ENCODE measurements at regions not wholly inside any gene's neighbourhood (a gene's known extent, or its start where the extent isn't known, plus 50 kb on each side); places are given as distances from the start of the nearest gene placed in this dataset.

- no peak overlapping the region for H3K27ac ChIP-seq (ENCODE audit: low read depth in 2 of 2, low read length in 2 of 2)
- H3K4me1 ChIP-seq (ENCODE audit: control insufficient read depth in 2 of 3, insufficient read depth in 2 of 3, low read depth in 1 of 3, low read length in 3 of 3), result peaks cover 2 to 10% (median 8%) of the 10 kb centered on the region in 3 donors
- H3K9me3 ChIP-seq (ENCODE audit: control insufficient read depth in 2 of 3, insufficient read depth in 1 of 3, low read length in 3 of 3), result no peaks in the 10 kb centered on the region
- no peaks in the 10 kb centered on the region for H3K36me3 ChIP-seq (ENCODE audit: control insufficient read depth in 2 of 3, insufficient read depth in 3 of 3, low read length in 3 of 3)
- no peak for TF ChIP-seq CTCF (IDR thresholded peaks at IDR 0.05; ENCODE audit: borderline replicate concordance, extremely low read depth, insufficient read depth)
- no peak overlapping the region for H3K4me3 ChIP-seq (ENCODE audit: low read length in 3 of 3)
- no peak overlapping the region for H3K9ac ChIP-seq (ENCODE audit: low read length in 3 of 3)
- DNase-seq, result no peak
- intact Hi-C loops (cut with DNase I), result no loop called here
- H3K27me3 ChIP-seq (ENCODE audit: control insufficient read depth, insufficient read depth, low read length), result no peaks in the 10 kb centered on the region
- FAIRE-seq, result no peak
These were observed 56.7 kb upstream of the EML4 start for GRCh38 chr2:42112418-42112817.

- Histone ChIP-seq H3K36me3 (ENCODE audit: control insufficient read depth in 2 of 3, insufficient read depth in 3 of 3, low read length in 3 of 3) (no peaks in the 10 kb centered on the region), H3K27ac (ENCODE audit: low read depth in 2 of 2, low read length in 2 of 2) (no peak overlapping the region), H3K4me1 (ENCODE audit: control insufficient read depth in 2 of 3, insufficient read depth in 2 of 3, low read depth in 1 of 3, low read length in 3 of 3) (peaks cover 8 to 14% (median 12%) of the 10 kb centered on the region in 3 donors), H3K9me3 (ENCODE audit: control insufficient read depth in 2 of 3, insufficient read depth in 1 of 3, low read length in 3 of 3) (no peaks in the 10 kb centered on the region), H3K27me3 (ENCODE audit: control insufficient read depth, insufficient read depth, low read length) (no peaks in the 10 kb centered on the region), H3K4me3 (ENCODE audit: low read length in 3 of 3) (no peak overlapping the region), H3K9ac (ENCODE audit: low read length in 3 of 3) (no peak overlapping the region)
- intact Hi-C loops (cut with DNase I), result no loop called here
- no peak for TF ChIP-seq CTCF (IDR thresholded peaks at IDR 0.05; ENCODE audit: borderline replicate concordance, extremely low read depth, insufficient read depth)
- no peak for FAIRE-seq
- DNase-seq, result no peak
These were observed 55.7 kb upstream of the EML4 start for GRCh38 chr2:42113452-42113851.

GRCh38 chr2:42114091-42114490, 55.1 kb upstream of the EML4 start:
- no peak overlapping the region for H3K9ac ChIP-seq (ENCODE audit: low read length in 3 of 3)
- FAIRE-seq (no peak), DNase-seq (no peak)
- TF ChIP-seq CTCF (IDR thresholded peaks at IDR 0.05; ENCODE audit: borderline replicate concordance, extremely low read depth, insufficient read depth), result no peak
- H3K9me3 ChIP-seq (ENCODE audit: control insufficient read depth in 2 of 3, insufficient read depth in 1 of 3, low read length in 3 of 3), result no peaks in the 10 kb centered on the region
- no peak overlapping the region for H3K4me3 ChIP-seq (ENCODE audit: low read length in 3 of 3)
- no peaks in the 10 kb centered on the region for H3K36me3 ChIP-seq (ENCODE audit: control insufficient read depth in 2 of 3, insufficient read depth in 3 of 3, low read length in 3 of 3)
- H3K27ac ChIP-seq (ENCODE audit: low read depth in 2 of 2, low read length in 2 of 2), result no peak overlapping the region
- H3K4me1 ChIP-seq (ENCODE audit: control insufficient read depth in 2 of 3, insufficient read depth in 2 of 3, low read depth in 1 of 3, low read length in 3 of 3), result peaks cover 8 to 14% (median 12%) of the 10 kb centered on the region in 3 donors
- intact Hi-C loops (cut with DNase I), result no loop called here
- no peaks in the 10 kb centered on the region for H3K27me3 ChIP-seq (ENCODE audit: control insufficient read depth, insufficient read depth, low read length)

- Histone ChIP-seq H3K4me1 (ENCODE audit: control insufficient read depth in 2 of 3, insufficient read depth in 2 of 3, low read depth in 1 of 3, low read length in 3 of 3) (peaks cover 8 to 9% (median 9%) of the 10 kb centered on the region in 3 donors), H3K9me3 (ENCODE audit: control insufficient read depth in 2 of 3, insufficient read depth in 1 of 3, low read length in 3 of 3) (no peaks in the 10 kb centered on the region), H3K27ac (ENCODE audit: low read depth in 2 of 2, low read length in 2 of 2) (no peak overlapping the region), H3K9ac (ENCODE audit: low read length in 3 of 3) (no peak overlapping the region), H3K4me3 (ENCODE audit: low read length in 3 of 3) (no peak overlapping the region), H3K36me3 (ENCODE audit: control insufficient read depth in 2 of 3, insufficient read depth in 3 of 3, low read length in 3 of 3) (no peaks in the 10 kb centered on the region), H3K27me3 (ENCODE audit: control insufficient read depth, insufficient read depth, low read length) (no peaks in the 10 kb centered on the region)
- no peak for TF ChIP-seq CTCF (IDR thresholded peaks at IDR 0.05; ENCODE audit: borderline replicate concordance, extremely low read depth, insufficient read depth)
- DNase-seq, result no peak
- no peak for FAIRE-seq
- intact Hi-C loops (cut with DNase I), result no loop called here
These were observed 53.6 kb upstream of the EML4 start for GRCh38 chr2:42115588-42115987.
